Skin of body (tissue), 1 donor: ENCODE measurements at regions not wholly inside any gene's neighbourhood (a gene's known extent, or its start where the extent isn't known, plus 50 kb on each side); places are given as distances from the start of the nearest gene placed in this dataset.

ENCODE experiments used
- DNase-seq: peaks from one replicate; lab custom pipeline; 2025; lab: John Stamatoyannopoulos, UW

DNA sequence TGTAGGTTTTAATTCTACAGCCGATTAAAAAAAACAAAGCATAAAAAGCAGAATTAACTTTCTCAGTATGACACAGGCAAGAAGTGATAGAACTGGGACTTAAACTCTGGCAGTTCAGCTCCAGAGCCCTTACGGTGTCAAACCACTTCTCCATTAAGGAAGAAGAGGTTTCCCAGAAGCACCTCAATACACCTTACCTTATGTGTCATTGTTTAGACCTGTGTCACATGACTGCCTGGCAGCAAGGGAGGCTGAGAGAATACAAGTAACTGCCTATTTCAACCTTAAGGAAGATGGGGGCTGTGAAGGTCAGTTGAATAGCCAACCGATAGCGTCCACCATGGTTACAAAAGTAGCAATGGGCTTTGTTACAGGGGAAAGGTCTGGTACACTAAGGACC lies 54.6 kb upstream of the ARHGAP5 start:
- DNase-seq, result no peak

DNA sequence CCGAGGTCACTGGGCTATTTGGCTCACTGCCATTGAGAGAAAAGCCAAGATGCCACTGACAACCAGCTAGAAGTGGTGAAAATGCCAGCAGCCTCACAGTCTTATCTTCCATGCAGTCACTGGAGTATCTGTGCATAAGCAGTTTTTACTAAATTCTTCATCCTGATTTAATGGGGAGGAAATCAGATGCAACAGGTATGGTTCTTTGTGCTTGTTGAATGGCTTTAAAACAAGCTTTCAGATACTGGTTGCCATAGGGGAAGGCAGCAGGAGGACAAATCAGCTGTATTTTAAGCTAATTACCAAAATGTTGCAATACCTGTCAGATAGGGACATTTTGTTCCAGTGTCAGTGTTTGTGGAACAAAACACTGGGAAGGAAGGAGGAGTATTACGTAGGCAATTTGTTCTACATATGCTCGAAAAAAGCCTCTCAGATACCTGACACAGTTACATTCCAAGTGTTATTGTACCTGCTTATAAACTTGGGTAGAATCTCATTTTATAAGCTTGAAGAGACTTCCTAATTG lies 54.1 kb upstream of the ARHGAP5 start:
- no peak for DNase-seq

DNA sequence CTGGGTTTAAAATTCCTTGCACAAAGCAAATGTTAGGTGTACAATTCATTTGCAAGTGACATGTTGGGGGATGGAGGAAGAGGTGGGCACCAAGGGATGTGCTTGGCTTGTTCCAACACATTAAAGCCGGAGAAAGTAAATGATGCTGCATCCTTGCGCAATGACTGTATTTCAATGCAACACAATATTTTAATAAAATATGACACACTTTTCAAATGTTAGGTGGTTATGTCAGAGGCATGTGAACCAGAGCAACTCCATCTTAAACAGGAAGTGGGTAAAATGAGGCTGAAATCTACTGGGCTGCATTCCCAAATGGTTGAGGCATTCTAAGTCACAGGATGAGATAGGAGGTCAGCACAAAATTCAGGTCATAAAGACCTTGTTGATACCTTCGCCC lies 53.6 kb upstream of the ARHGAP5 start:
- DNase-seq, result no peak

DNA sequence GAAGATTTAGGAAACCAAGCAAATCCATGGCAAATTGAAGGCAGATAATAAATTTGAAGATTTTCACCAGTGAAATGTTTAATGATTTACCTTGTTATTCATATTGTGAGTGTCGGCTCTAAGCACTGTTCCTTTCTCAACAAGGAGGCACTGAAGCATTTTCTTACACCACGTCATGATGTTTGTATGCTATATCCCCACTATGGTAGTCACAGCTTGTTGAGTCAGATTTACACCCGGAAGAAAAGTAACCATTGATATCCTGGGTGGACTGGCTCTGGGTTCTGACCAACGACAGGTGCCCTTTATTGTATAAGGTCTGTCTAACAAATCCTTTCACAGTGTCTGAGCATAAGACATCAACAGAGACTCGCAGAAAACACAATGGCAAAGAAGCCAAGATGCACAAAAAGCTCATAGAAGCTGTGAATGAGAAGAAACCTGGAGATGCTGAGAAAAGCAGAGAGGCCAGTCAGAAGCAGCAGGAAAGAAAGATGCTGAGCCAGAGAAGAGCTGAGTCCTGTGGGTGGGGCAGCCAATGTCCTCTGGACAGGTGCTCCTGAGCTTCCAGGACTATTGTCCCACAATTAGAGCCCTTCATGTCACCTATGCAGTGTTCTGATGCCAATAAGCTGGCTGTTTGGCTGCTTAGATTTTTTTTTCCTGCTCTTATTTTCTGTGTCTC lies 49.7 kb upstream of the ARHGAP5 start:
- DNase-seq, result no peak
